OCI-LY1 (cell line): ENCODE measurements at regions not wholly inside any gene's neighbourhood (a gene's known extent, or its start where the extent isn't known, plus 50 kb on each side); places are given as distances from the start of the nearest gene placed in this dataset.

Source experiments
- H2AFZ ChIP-seq: fragments of 200-600 bp; sonication (generic), shearing (Covaris generic); 2 replicates; pipeline ENCODE4 v1.6.0; 2014; ENCODE audit warnings: antibody characterized with exemption, mild to moderate bottlenecking, low read length
- H3F3A ChIP-seq: fragments of 200-600 bp; sonication (generic), shearing (Covaris generic); 2 replicates; pipeline ENCODE4 v1.6.0; 2014; ENCODE audit warnings: mild to moderate bottlenecking, antibody characterized with exemption, low read length, moderate library complexity; ENCODE audit not compliant: insufficient read depth
- H3K27ac ChIP-seq: fragments of 200-600 bp; sonication (generic); 2 replicates; pipeline ENCODE4 v1.5.1; 2014; ENCODE audit warnings: low read length, mixed run types, mild to moderate bottlenecking, low read depth; ENCODE audit not compliant: poor library complexity, severe bottlenecking
- H3K27me3 ChIP-seq: fragments of 200-600 bp; sonication (generic); 2 replicates; pipeline ENCODE4 v1.6.0; 2014; ENCODE audit warnings: antibody characterized with exemption, mild to moderate bottlenecking, low read length, moderate library complexity; ENCODE audit not compliant: insufficient read depth
- H3K36me3 ChIP-seq: fragments of 200-600 bp; sonication (generic); 2 replicates; pipeline ENCODE4 v1.6.1; 2014; ENCODE audit warnings: mild to moderate bottlenecking, antibody characterized with exemption, low read length, moderate library complexity, mixed read lengths; ENCODE audit not compliant: insufficient read depth
- H3K4me1 ChIP-seq: fragments of 200-600 bp; sonication (generic); 2 replicates; pipeline ENCODE4 v1.5.1; 2014; ENCODE audit warnings: mild to moderate bottlenecking, low read length, moderate library complexity; ENCODE audit not compliant: insufficient read depth, severe bottlenecking
- H3K4me2 ChIP-seq: fragments of 200-600 bp; sonication (generic), shearing (Covaris generic); 2 replicates; pipeline ENCODE4 v1.6.1; 2014; ENCODE audit warnings: low read length
- H3K4me3 ChIP-seq: fragments of 200-600 bp; sonication (generic); 2 replicates; pipeline ENCODE4 v1.5.1; 2014; ENCODE audit warnings: low read length, low read depth, mild to moderate bottlenecking, mixed read lengths; ENCODE audit not compliant: poor library complexity, severe bottlenecking
- H3K79me2 ChIP-seq: fragments of 200-600 bp; shearing (Covaris generic); 2 replicates; pipeline ENCODE4 v1.6.1; 2016; ENCODE audit warnings: mixed run types, low read length, mixed read lengths; ENCODE audit not compliant: insufficient read depth
- H3K9ac ChIP-seq: fragments of 200-600 bp; sonication (generic), shearing (Covaris generic); 2 replicates; pipeline ENCODE4 v1.6.1; 2014; ENCODE audit warnings: mild to moderate bottlenecking, low read length, mixed read lengths
- H3K9me2 ChIP-seq: fragments of 200-600 bp; sonication (generic), shearing (Covaris generic); 2 replicates; pipeline ENCODE4 v1.6.1; 2014; ENCODE audit warnings: low read depth, mild to moderate bottlenecking, low read length, mixed read lengths
- H3K9me3 ChIP-seq: fragments of 200-600 bp; shearing (Covaris generic); 2 replicates; pipeline ENCODE4 v1.6.1; 2014; ENCODE audit warnings: low read length, mixed read lengths
- H4K20me1 ChIP-seq: fragments of 200-600 bp; sonication (generic), shearing (Covaris generic); 2 replicates; pipeline ENCODE4 v1.6.0; 2016; ENCODE audit warnings: mild to moderate bottlenecking, low read length; ENCODE audit not compliant: insufficient read depth
- EZH2 ChIP-seq: fragments of 200-600 bp; sonication (generic), shearing (Covaris generic); IDR thresholded peaks from 2 replicates; pipeline ENCODE4 v1.8.0; 2017; ENCODE audit warnings: borderline replicate concordance, mixed run types, mild to moderate bottlenecking, antibody characterized with exemption, low read length, moderate library complexity, mixed read lengths
- TF ChIP-seq, protein P1 (sequence below): fragments of 200-600 bp; sonication (generic), shearing (Covaris generic); IDR thresholded peaks from 2 replicates; pipeline ENCODE4 v1.5.1; 2017; ENCODE audit warnings: mild to moderate bottlenecking, antibody characterized with exemption, low read length, moderate library complexity, mixed read lengths

DNA sequence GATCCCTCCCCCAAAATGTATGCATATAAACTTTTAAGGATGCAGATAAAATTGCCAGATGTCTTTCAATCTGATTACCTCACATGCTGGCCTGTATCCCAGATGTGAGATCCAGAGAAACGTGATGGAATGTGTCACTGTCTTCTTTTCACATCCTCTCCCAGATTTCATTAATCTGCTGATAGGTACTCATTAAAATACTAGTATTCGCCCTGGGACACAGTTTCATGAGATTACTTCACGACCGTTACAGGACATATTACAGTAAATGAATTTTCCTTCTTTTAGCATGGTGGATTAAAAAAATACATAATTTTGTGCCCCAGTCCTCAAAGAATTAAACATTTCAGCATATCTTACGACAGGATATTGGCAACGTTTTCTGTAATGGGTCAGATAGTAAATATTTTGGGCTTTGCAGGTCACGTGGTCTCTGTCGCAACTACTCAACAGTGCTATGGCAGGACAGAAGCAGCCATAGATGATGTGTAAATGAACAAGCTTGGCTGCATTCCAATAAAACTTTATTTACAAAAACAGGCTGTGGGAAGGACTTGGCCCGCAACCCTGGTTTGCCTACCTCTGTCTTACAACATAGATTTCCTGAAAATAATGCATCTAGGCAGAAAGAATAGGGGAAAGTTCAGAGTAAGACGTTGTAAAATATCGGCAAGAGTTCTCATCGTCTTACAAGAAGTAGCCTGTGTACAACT, 156.0 kb upstream of the DIO3 start:
- H3K27me3 ChIP-seq = no peaks in the 10 kb centered on the region
- no peak overlapping the region for H3K27ac ChIP-seq
- H3K4me2 ChIP-seq = no peak overlapping the region
- H3K9me2 ChIP-seq = no peaks in the 10 kb centered on the region
- no peaks in the 10 kb centered on the region for H3K4me1 ChIP-seq
- no peak overlapping the region for H3K9ac ChIP-seq
- H3K79me2 ChIP-seq = no peaks in the 10 kb centered on the region
- H3K9me3 ChIP-seq = no peaks in the 10 kb centered on the region
- no peak overlapping the region for H2AFZ ChIP-seq
- TF ChIP-seq, protein P1, sequence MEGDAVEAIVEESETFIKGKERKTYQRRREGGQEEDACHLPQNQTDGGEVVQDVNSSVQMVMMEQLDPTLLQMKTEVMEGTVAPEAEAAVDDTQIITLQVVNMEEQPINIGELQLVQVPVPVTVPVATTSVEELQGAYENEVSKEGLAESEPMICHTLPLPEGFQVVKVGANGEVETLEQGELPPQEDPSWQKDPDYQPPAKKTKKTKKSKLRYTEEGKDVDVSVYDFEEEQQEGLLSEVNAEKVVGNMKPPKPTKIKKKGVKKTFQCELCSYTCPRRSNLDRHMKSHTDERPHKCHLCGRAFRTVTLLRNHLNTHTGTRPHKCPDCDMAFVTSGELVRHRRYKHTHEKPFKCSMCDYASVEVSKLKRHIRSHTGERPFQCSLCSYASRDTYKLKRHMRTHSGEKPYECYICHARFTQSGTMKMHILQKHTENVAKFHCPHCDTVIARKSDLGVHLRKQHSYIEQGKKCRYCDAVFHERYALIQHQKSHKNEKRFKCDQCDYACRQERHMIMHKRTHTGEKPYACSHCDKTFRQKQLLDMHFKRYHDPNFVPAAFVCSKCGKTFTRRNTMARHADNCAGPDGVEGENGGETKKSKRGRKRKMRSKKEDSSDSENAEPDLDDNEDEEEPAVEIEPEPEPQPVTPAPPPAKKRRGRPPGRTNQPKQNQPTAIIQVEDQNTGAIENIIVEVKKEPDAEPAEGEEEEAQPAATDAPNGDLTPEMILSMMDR = no peak
- TF ChIP-seq EZH2 = no peak
- H3K36me3 ChIP-seq = no peaks in the 10 kb centered on the region
- no peaks in the 10 kb centered on the region for H4K20me1 ChIP-seq
- no peaks in the 10 kb centered on the region for H3F3A ChIP-seq
- H3K4me3 ChIP-seq = no peak overlapping the region

DNA sequence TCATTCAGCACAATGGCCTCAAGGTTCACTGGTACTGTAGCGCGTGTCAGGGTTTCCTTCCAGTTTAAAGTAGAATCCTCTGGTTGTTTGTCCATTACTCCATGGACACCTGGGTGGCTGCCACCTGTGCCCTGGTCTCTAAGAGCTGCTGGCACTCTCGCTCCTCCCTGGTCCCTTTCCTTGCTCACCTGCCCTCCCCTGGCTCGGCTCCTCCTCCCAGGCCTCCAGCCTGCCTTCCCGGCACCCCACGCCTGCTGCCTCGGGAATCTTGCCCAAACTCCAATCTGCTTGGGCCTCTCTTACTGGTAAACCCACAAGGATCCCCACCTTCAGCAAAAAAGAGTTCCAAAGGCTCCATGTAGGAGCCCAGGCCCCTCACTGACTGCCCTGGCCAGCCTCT, 154.4 kb upstream of the DIO3 start:
- no peaks in the 10 kb centered on the region for H4K20me1 ChIP-seq
- H3K9me2 ChIP-seq = no peaks in the 10 kb centered on the region
- H3K79me2 ChIP-seq = no peaks in the 10 kb centered on the region
- TF ChIP-seq, protein P1 = no peak
- TF ChIP-seq EZH2 = no peak
- H3K4me3 ChIP-seq = no peak overlapping the region
- H3K9ac ChIP-seq = no peak overlapping the region
- H3K27ac ChIP-seq = no peak overlapping the region
- no peak overlapping the region for H2AFZ ChIP-seq
- H3K27me3 ChIP-seq = no peaks in the 10 kb centered on the region
- no peaks in the 10 kb centered on the region for H3F3A ChIP-seq
- H3K4me2 ChIP-seq = no peak overlapping the region
- no peaks in the 10 kb centered on the region for H3K36me3 ChIP-seq
- H3K4me1 ChIP-seq = no peaks in the 10 kb centered on the region
- no peaks in the 10 kb centered on the region for H3K9me3 ChIP-seq

DNA sequence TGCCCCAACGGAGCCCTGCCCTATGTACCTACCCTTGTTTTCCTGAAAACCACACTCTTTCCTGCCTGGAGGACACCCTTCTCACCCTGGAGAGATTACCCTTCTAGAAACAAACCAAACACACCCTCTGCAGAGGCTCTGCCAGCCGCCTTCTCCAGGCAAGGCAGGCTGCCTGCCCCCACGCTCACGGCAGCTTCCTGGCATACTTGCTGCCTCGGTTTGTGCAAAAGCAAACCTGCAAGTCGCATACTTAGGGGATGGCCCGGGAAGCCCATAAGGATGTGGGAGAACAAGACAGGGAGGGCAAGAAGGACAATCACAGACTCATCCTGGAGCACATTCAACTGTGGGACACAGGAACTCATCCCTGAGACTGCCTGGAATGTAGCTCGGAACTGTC, 154.0 kb upstream of the DIO3 start:
- H3K27ac ChIP-seq = no peak overlapping the region
- no peaks in the 10 kb centered on the region for H3F3A ChIP-seq
- no peaks in the 10 kb centered on the region for H3K79me2 ChIP-seq
- H3K36me3 ChIP-seq = no peaks in the 10 kb centered on the region
- no peak for TF ChIP-seq EZH2
- TF ChIP-seq, protein P1 = no peak
- H4K20me1 ChIP-seq = no peaks in the 10 kb centered on the region
- H3K4me2 ChIP-seq = no peak overlapping the region
- H3K4me3 ChIP-seq = no peak overlapping the region
- H3K9ac ChIP-seq = no peak overlapping the region
- H2AFZ ChIP-seq = no peak overlapping the region
- H3K4me1 ChIP-seq = no peaks in the 10 kb centered on the region
- H3K9me3 ChIP-seq = no peaks in the 10 kb centered on the region
- H3K27me3 ChIP-seq = no peaks in the 10 kb centered on the region
- no peaks in the 10 kb centered on the region for H3K9me2 ChIP-seq
